Heart left ventricle (tissue), 16 donors: ENCODE measurements at regions not wholly inside any gene's neighbourhood (a gene's known extent, or its start where the extent isn't known, plus 50 kb on each side); places are given as distances from the start of the nearest gene placed in this dataset.

Source experiments
- ATAC-seq, 4 donors: fragments of 200-7000 bp; cut with Tn5 transposase; one replicate each; pipeline ENCODE4 v1.9.1; 2020 to 2022; ENCODE audit warnings: moderate library complexity in 4 of 4, mild to moderate bottlenecking in 3 of 4, moderate number of reproducible peaks in 1 of 4
- DNase-seq, 5 donors: peaks; one replicate each; pipeline ENCODE4 v3.0.0-alpha.2; 2020
- H3K27ac ChIP-seq, 12 donors: fragments of 200-600 bp; sonication (generic) in 4 of 12; one replicate each; pipeline versions ENCODE4 v1.5.0 to v1.8.0; 2016 to 2022; ENCODE audit warnings: mild to moderate bottlenecking in 2 of 12
- H3K27me3 ChIP-seq, 9 donors: fragments of 200-600 bp; sonication (generic) in 2 of 9; one replicate each; pipeline versions ENCODE4 v1.5.1 to v1.8.0; 2016 to 2022; ENCODE audit warnings: mild to moderate bottlenecking in 3 of 9
- H3K36me3 ChIP-seq, 9 donors: fragments of 200-600 bp; sonication (generic) in 2 of 9; one replicate each; pipeline versions ENCODE4 v1.5.0 to v1.8.0; 2018 to 2022; ENCODE audit warnings: mild to moderate bottlenecking in 2 of 9
- H3K4me1 ChIP-seq, 12 donors: fragments of 200-600 bp; sonication (generic) in 4 of 12; one replicate each; pipeline versions ENCODE4 v1.5.0 to v1.8.0; 2016 to 2022; ENCODE audit warnings: mild to moderate bottlenecking in 3 of 12
- H3K4me3 ChIP-seq, 12 donors: fragments of 200-600 bp; sonication (generic) in 4 of 12; one replicate each; pipeline versions ENCODE4 v1.5.0 to v1.8.0; 2017 to 2022; ENCODE audit warnings: mild to moderate bottlenecking in 9 of 12, moderate library complexity in 4 of 12
- H3K9me3 ChIP-seq, 12 donors: fragments of 200-600 bp; sonication (generic) in 4 of 12; one replicate each; pipeline versions ENCODE4 v1.5.0 to v1.8.0; 2016 to 2022; ENCODE audit warnings: mild to moderate bottlenecking in 1 of 12
- POLR2A ChIP-seq, 2 donors: fragments of 450-650 bp; IDR thresholded peaks; one replicate each; pipeline ENCODE4 v1.6.1; 2017; ENCODE audit warnings: antibody characterized with exemption in 2 of 2, mild to moderate bottlenecking in 2 of 2, moderate library complexity in 2 of 2
- WGBS, 4 donors: extraction: QIAGEN DNeasy Blood & Tissue Kit in 2 of 4; methylation state at CpG; one replicate each; pipeline versions ENCODE4 v1.1.5 to v1.1.7; 2013 to 2018; 5-methylcytosine and 5-hydroxymethylcytosine counted together
- intact Hi-C, 10 donors: fragments of 100-400 bp; cut with DNase I; formaldehyde crosslinking; loops; one replicate each; pipeline versions ENCODE4 v1.11.1 to v1.14.2; 2022
- TF ChIP-seq, protein P1 (sequence below), 12 donors: fragments of 200-600 bp; sonication (generic) in 4 of 12; IDR thresholded peaks; one replicate each; pipeline versions ENCODE4 v1.5.0 to v1.8.0; 2018 to 2022; ENCODE audit warnings: antibody characterized with exemption in 12 of 12, mild to moderate bottlenecking in 5 of 12
- donor health status: ischemic (EF 13 %, LVEDD 7.1; RV severe dilation, severe dysfunction).
- donor health status: healthy with polysubstance abuse.
- donor health status: DM: no; HTN: yes; CAD: no.
- donor health status: DM: no; HTN: no; CAD: no.
- donor health status: ischemic (EF 25% LVEDD 6.9; RV normal size, moderate dysfunction).
- donor health status: ischemic (EF 25% LVEDD 5.7; RV mildly dilated, moderate dysfunction).
- donor health status: healthy.
- donor health status: DM: yes; HTN: yes; CAD: no.
- donor health status: ischemic (EF 35%, LVEDD 5.7; RV mildly dilated, moderate dysfunction).
- donor health status: nonischemic (EF 11% LVEDD 7.7; RV severe dilation, severe dysfunction).
- donor health status: DM: yes; HTN: yes; CAD: no.
- donor health status: PGD.
- donor health status: ischemic (EF 29% LVEDD 5.4; RV normal size, mild dysfunction).
- donor health status: nonischemic (EF 23%, LVEDD 6.1; RV moderate dilation, normal function).

DNA sequence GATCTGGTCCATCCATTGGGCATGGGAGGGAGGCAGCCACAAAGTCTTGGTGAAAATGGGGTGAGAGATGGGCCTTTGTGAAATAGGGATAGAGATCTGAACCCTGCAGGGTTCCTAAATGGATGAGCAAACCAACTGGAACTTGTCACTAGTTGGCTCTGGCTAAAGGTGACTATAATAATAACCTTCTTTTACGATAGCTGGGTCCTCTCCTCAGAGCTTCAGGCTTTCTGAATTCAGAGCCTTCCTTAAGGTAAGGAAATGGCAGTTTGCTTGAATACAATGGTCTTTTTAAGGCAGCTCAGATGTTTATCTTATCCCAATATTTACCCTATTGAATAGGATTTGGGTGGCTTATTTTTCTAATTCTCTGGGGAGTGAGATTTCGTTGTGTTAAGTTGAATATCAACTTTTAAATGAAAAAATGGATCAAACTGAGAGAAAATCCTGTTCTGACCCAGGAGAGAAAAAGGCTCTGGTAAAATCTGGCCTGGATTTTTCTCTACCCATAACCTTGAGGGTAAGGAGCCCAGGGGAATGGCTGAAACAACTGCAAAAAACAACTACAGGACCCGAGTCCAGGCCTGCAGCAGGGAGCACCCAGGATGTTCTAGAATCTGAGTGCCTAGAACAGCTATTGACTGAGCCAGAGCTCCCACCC, 61.1 kb upstream of the CXCR4 start:
- TF ChIP-seq, protein P1, sequence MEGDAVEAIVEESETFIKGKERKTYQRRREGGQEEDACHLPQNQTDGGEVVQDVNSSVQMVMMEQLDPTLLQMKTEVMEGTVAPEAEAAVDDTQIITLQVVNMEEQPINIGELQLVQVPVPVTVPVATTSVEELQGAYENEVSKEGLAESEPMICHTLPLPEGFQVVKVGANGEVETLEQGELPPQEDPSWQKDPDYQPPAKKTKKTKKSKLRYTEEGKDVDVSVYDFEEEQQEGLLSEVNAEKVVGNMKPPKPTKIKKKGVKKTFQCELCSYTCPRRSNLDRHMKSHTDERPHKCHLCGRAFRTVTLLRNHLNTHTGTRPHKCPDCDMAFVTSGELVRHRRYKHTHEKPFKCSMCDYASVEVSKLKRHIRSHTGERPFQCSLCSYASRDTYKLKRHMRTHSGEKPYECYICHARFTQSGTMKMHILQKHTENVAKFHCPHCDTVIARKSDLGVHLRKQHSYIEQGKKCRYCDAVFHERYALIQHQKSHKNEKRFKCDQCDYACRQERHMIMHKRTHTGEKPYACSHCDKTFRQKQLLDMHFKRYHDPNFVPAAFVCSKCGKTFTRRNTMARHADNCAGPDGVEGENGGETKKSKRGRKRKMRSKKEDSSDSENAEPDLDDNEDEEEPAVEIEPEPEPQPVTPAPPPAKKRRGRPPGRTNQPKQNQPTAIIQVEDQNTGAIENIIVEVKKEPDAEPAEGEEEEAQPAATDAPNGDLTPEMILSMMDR (IDR thresholded peaks at IDR 0.05) = no peak
- TF ChIP-seq POLR2A (IDR thresholded peaks at IDR 0.05) = no peak
- no peaks in the 10 kb centered on the region for H3K36me3 ChIP-seq
- H3K27me3 ChIP-seq = no peaks in the 10 kb centered on the region
- WGBS, 4 donors = 50 to 64% (median 56%) methylated on average over 3 of the region's 3 CpGs
- no peak for DNase-seq
- H3K4me3 ChIP-seq = no peak overlapping the region
- H3K9me3 ChIP-seq = peaks cover 0 to 9% (median 0%) of the 10 kb centered on the region in 12 donors
- peaks cover 0 to 4% (median 0%) of the 10 kb centered on the region in 12 donors for H3K4me1 ChIP-seq
- intact Hi-C loops = no loop called here
- H3K27ac ChIP-seq = no peak overlapping the region
- no peak for ATAC-seq

DNA sequence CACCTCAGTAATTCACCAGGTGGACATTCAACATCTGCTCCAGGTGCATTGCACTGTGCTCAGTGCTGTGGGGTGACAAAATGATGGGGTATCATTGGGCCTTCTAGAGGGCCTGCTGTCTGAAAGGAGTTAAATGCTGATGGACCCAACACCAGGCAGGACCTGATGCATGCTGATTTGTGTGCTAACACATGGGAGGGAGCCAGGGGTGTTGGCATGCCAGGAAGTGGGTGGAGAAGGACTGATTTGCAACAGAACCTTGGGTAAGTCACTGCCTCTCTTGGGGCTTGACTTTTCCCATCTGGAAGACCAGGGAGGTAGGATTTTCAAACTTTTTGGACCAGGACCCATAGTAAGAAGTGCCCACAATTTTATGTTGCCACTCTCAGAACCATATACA, 57.9 kb upstream of the CXCR4 start:
- peaks cover 0 to 4% (median 0%) of the 10 kb centered on the region in 12 donors for H3K4me1 ChIP-seq
- no peaks in the 10 kb centered on the region for H3K27me3 ChIP-seq
- ATAC-seq = no peak
- H3K27ac ChIP-seq = no peak overlapping the region
- no peaks in the 10 kb centered on the region for H3K36me3 ChIP-seq
- no peak for DNase-seq
- no peak overlapping the region for H3K4me3 ChIP-seq
- H3K9me3 ChIP-seq = peaks cover 0 to 4% (median 0%) of the 10 kb centered on the region in 12 donors
- TF ChIP-seq, protein P1 (IDR thresholded peaks at IDR 0.05) = no peak
- no peak for TF ChIP-seq POLR2A (IDR thresholded peaks at IDR 0.05)
- intact Hi-C loops = no loop called here

DNA sequence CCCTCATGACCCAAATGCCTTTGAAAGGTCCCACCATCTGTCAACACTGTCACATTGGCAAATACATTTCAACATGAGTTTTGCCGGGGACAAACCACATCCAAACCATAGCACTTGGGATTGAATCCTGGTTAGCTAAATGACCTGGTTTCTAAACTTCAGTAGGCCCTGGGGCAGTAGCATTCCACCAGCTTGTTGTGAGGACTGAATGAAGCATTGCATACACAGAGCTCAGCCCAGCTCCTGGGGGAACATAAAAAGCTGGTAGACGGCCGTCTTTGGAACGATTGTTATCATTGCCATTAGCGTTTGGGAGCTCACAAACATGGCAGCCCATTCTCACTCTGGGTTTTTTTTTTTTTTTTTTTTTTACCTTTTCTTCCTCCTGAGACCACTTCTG, 57.5 kb upstream of the CXCR4 start:
- TF ChIP-seq, protein P1 (IDR thresholded peaks at IDR 0.05) = no peak
- TF ChIP-seq POLR2A (IDR thresholded peaks at IDR 0.05) = no peak
- intact Hi-C loops = no loop called here
- ATAC-seq = no peak

DNA sequence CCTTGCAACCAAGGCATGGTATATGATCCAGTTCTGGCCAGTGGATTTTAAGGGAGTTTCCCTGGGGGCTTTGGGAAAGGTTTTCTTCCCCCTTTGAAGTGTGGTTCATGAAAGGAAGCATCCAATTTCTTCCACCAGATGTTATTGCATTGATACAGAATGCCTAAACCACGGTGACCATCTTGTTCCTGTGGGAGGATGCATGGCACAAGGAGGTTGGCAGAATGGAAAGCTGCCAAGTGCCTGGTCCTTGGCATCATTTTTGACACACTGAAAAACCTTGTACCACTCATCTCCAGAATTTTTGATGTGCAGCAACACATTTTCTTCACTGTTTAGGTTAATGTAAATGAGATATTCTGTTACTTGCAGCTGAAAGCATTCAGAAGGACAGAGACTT, 55.2 kb upstream of the CXCR4 start:
- intact Hi-C loops = no loop called here
- no peak overlapping the region for H3K4me3 ChIP-seq
- DNase-seq = no peak
- no peaks in the 10 kb centered on the region for H3K36me3 ChIP-seq
- no peak for ATAC-seq
- no peaks in the 10 kb centered on the region for H3K9me3 ChIP-seq
- TF ChIP-seq, protein P1 (IDR thresholded peaks at IDR 0.05) = no peak
- TF ChIP-seq POLR2A (IDR thresholded peaks at IDR 0.05) = no peak
- H3K27me3 ChIP-seq = peaks cover 0 to 3% (median 0%) of the 10 kb centered on the region in 9 donors
- H3K27ac ChIP-seq = no peak overlapping the region
- H3K4me1 ChIP-seq = peaks cover 0 to 4% (median 0%) of the 10 kb centered on the region in 12 donors
- 64 to 85% (median 76%) methylated on average over 1 of the region's 1 CpG for WGBS, 4 donors

More for the DNA sequence above, 57.5 kb upstream of the CXCR4 start:
- Histone ChIP-seq H3K4me1 (peaks cover 0 to 4% (median 0%) of the 10 kb centered on the region in 12 donors), H3K9me3 (no peaks in the 10 kb centered on the region), H3K36me3 (no peaks in the 10 kb centered on the region), H3K4me3 (no peak overlapping the region), H3K27me3 (no peaks in the 10 kb centered on the region), H3K27ac (no peak overlapping the region)
- no peak for DNase-seq
- 93 to 97% (median 95%) methylated on average over 5 of the region's 5 CpGs for WGBS, 4 donors
